ENCODE measurements at regions not wholly inside any gene's neighbourhood (a gene's known extent, or its start where the extent isn't known, plus 50 kb on each side); places are given as distances from the start of the nearest gene placed in this dataset.

DNA sequence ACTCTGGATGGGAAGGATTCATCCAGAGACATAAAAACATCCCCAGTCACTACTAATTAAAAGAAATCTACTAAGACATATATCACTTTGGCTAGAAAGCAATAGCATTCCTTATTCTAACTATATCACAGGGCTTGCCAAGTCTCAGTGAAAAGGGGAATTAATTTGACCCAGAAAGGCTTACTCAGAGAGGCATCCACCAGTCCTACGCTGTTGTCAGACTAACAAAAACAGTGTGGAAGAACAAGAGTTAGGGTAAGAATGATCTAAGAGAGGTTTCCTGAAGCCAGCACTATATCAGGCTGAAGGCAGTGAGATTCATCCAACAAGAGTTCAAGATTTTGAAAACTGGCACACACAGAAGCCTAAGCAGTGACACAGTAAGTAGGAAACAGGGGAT is 126.1 kb downstream of the GDAP2 start:
- DNase-seq = no peak

DNA sequence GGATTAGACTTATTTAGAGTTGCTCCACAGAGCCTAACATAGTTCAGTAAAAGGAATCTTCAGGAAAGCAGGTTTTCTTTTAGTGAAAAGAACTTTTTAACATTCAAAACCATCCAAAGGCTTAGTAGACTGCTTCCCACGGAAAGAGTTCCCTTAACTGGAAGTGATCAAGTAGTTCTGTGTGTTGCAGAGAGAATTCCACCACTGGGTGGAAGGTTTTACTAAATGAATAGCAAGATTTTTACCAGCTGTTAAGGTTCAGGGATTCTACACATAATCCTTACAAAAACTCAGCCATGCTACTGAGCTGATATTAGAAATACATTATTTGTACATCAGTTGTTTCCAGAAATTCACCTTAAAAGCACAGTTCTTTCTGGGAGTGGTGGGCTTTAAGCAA is 119.7 kb downstream of the GDAP2 start:
- DNase-seq = no peak

DNA sequence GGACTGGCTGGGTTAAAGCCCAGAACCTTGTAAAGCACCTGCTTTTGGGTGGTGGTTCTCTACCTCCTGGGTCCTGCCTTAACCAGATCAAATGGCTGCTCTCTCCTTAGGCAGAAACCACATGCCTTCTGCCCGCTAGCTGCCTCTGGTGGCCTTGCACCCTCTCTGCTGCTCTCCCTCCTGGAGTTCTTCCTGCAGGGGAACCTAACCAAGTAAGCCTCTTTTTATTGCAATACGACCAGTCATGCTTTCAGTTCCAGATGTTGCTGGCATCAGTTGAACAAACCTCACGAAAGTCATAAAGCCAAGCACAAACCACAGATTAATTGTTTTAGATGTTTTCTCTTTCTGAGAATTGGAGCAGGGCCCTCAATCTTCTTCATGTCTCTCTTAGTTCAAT is 118.9 kb downstream of the GDAP2 start:
- no peak for DNase-seq

DNA sequence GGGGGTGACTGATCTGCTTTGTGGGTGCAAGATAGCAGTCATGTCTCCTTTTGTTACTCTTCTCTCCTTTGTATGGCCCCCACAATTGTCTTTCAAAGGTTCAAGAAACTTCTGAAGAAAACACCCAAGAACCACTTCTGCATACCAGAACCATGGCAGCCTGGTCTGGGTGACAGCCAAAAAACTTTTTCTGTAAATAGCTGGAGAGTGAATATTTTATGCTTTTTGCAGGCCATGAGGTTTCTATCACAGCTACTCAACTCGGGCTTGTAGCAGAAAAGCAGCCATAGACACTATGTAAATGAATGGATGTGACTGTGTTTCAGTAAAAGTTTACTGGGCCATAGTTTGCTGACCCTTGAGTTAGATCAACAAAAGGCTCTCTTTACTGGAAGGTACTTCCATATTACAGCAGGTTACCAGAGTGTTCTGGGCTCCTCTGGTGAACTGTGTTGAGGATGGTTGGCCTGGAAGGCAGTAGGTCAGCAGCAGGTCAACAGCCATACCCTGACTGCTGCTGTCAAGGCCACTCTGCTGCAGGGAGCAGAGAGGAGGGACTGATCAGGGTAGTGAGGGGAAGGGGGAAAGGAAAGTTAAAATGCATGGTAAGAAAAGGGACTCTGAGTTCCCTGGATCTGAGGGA is 116.4 kb downstream of the GDAP2 start:
- DNase-seq = no peak
